HepG2 (cell line): ENCODE measurements at regions not wholly inside any gene's neighbourhood (a gene's known extent, or its start where the extent isn't known, plus 50 kb on each side); places are given as distances from the start of the nearest gene placed in this dataset.

Experiments used
- CBX1 ChIP-seq: IDR thresholded peaks from one replicate; pipeline ENCODE4 v1.6.1; 2016; ENCODE audit warnings: antibody characterized with exemption, low read depth
- ELF4 ChIP-seq: sonication (generic); formaldehyde crosslinking; IDR thresholded peaks from 2 replicates; pipeline ENCODE4 v1.5.0; 2020; ENCODE audit warnings: missing genetic modification reagents, mild to moderate bottlenecking, moderate library complexity, borderline replicate concordance
- HDAC2 ChIP-seq: sonication (generic); formaldehyde crosslinking; IDR thresholded peaks from 2 replicates; pipeline ENCODE4 v1.4.0; 2020; ENCODE audit warnings: missing genetic modification reagents
- HMG20A ChIP-seq: IDR thresholded peaks from 2 replicates; pipeline ENCODE4 v1.6.1; 2016; ENCODE audit warnings: borderline replicate concordance
- IKZF5 ChIP-seq: IDR thresholded peaks from 2 replicates; pipeline ENCODE4 v1.6.1; 2018; ENCODE audit warnings: missing genetic modification reagents, mild to moderate bottlenecking, missing compliant biosample characterization
- NCOA2 ChIP-seq: sonication (generic); formaldehyde crosslinking; IDR thresholded peaks from 2 replicates; pipeline ENCODE4 v1.8.0; 2022; ENCODE audit warnings: inconsistent platforms
- PAX8 ChIP-seq: sonication (generic); formaldehyde crosslinking; IDR thresholded peaks from 2 replicates; pipeline ENCODE4 v1.8.0; 2022; ENCODE audit warnings: mild to moderate bottlenecking, missing genetic modification reagents, borderline replicate concordance
- POGZ ChIP-seq: sonication (generic); formaldehyde crosslinking; IDR thresholded peaks from 2 replicates; pipeline ENCODE4 v1.4.0; 2020; ENCODE audit warnings: mild to moderate bottlenecking, missing genetic modification reagents
- POLR2A ChIP-seq, 2 experiments: IDR thresholded peaks; 2 replicates each; pipeline ENCODE4 v1.6.1; 2011; ENCODE audit warnings: low read depth in 2 of 2, low read length in 2 of 2, mild to moderate bottlenecking in 1 of 2, moderate library complexity in 1 of 2; ENCODE audit not compliant: insufficient read depth in 1 of 2
- TFDP2 ChIP-seq: sonication (generic); formaldehyde crosslinking; IDR thresholded peaks from 2 replicates; pipeline ENCODE4 v1.4.0; 2020; ENCODE audit warnings: missing genetic modification reagents
- WIZ ChIP-seq: sonication (generic); formaldehyde crosslinking; IDR thresholded peaks from 2 replicates; pipeline ENCODE4 v1.5.1; 2020; ENCODE audit warnings: mild to moderate bottlenecking, missing genetic modification reagents
- ZBTB3 ChIP-seq: sonication (generic); formaldehyde crosslinking; IDR thresholded peaks from 2 replicates; pipeline ENCODE4 v1.4.0; 2020; ENCODE audit warnings: low read depth, mild to moderate bottlenecking, moderate library complexity, missing genetic modification reagents, borderline replicate concordance
- ZNF12 ChIP-seq: sonication (generic); formaldehyde crosslinking; IDR thresholded peaks from 2 replicates; pipeline ENCODE4 v1.5.0; 2020; ENCODE audit warnings: missing genetic modification reagents
- ZNF652 ChIP-seq: IDR thresholded peaks from 2 replicates; pipeline ENCODE4 v1.6.1; 2016; ENCODE audit warnings: low read depth, borderline replicate concordance
- ZNF768 ChIP-seq: sonication (generic); formaldehyde crosslinking; IDR thresholded peaks from 2 replicates; pipeline ENCODE4 v1.4.0; 2020; ENCODE audit warnings: missing genetic modification reagents
- ZSCAN9 ChIP-seq: IDR thresholded peaks from 2 replicates; pipeline ENCODE4 v1.6.1; 2016; ENCODE audit warnings: borderline replicate concordance
- TF ChIP-seq, protein P1 (sequence below): sonication (generic); formaldehyde crosslinking; IDR thresholded peaks from 2 replicates; pipeline ENCODE4 v1.4.0; 2020; ENCODE audit warnings: missing genetic modification reagents, borderline replicate concordance
- TF ChIP-seq, protein P2 (sequence below): sonication (generic); formaldehyde crosslinking; IDR thresholded peaks from 2 replicates; pipeline ENCODE4 v1.4.0; 2020; ENCODE audit warnings: mild to moderate bottlenecking, missing genetic modification reagents

DNA sequence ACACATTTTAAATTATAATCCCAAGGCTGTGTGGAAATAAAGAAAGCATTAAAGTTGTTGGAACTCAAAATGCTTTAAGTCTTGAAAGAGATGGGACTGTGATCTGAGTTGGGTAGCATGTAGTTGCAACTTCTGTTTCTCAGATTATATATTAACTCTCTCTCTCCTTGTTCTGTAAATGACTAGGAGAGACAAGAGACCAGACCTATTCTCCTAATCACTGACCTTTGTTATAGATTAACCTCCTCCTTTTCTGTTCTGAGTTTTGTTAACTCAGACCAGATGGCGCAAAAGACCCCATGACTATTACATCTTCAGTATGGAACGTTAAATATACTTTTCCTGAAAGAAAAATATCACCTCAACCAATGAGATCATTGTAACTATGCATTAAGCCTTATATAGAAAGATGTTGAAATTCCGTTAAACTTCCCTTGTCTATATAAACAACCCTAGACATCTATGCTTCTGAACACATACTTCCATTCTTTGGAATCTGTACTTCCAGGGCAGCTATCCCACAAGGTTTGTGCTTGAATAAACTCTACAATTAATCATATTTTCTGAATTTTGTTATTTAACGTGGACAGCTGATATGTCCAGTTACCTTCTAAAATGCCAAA, 143.5 kb upstream of the TRIM24 start (continued):
- TF ChIP-seq ZBTB3 (CRISPR knock-in tag), result 0 out of 2 replicates have a peak, but pooled peaks have one; percentile 29
- peak; percentile 77 for TF ChIP-seq ZNF652 (CRISPR knock-in tag)
- peak; percentile 96 for TF ChIP-seq POGZ
- TF ChIP-seq, protein P1, sequence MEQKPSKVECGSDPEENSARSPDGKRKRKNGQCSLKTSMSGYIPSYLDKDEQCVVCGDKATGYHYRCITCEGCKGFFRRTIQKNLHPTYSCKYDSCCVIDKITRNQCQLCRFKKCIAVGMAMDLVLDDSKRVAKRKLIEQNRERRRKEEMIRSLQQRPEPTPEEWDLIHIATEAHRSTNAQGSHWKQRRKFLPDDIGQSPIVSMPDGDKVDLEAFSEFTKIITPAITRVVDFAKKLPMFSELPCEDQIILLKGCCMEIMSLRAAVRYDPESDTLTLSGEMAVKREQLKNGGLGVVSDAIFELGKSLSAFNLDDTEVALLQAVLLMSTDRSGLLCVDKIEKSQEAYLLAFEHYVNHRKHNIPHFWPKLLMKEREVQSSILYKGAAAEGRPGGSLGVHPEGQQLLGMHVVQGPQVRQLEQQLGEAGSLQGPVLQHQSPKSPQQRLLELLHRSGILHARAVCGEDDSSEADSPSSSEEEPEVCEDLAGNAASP (CRISPR knock-in tag), result peak; percentile 57; the same call in 1 of the 2 replicates
- TF ChIP-seq NCOA2 (CRISPR knock-in tag), result peak; percentile 98
- peak; percentile 20 for TF ChIP-seq CBX1
- peak; percentile 64 for TF ChIP-seq HDAC2 (CRISPR knock-in tag)
- peak; percentile 36; the same call in 1 of the 2 replicates for TF ChIP-seq TFDP2 (CRISPR knock-in tag)
- TF ChIP-seq ZSCAN9 (CRISPR knock-in tag), result no peak; the same call in 1 of the 2 replicates
- peak; percentile 49 to 89 for TF ChIP-seq POLR2A (IDR thresholded peaks at IDR 0.05; ENCODE audit: insufficient read depth in 1 of 2, low read depth in 2 of 2, low read length in 2 of 2)
- TF ChIP-seq, protein P2, sequence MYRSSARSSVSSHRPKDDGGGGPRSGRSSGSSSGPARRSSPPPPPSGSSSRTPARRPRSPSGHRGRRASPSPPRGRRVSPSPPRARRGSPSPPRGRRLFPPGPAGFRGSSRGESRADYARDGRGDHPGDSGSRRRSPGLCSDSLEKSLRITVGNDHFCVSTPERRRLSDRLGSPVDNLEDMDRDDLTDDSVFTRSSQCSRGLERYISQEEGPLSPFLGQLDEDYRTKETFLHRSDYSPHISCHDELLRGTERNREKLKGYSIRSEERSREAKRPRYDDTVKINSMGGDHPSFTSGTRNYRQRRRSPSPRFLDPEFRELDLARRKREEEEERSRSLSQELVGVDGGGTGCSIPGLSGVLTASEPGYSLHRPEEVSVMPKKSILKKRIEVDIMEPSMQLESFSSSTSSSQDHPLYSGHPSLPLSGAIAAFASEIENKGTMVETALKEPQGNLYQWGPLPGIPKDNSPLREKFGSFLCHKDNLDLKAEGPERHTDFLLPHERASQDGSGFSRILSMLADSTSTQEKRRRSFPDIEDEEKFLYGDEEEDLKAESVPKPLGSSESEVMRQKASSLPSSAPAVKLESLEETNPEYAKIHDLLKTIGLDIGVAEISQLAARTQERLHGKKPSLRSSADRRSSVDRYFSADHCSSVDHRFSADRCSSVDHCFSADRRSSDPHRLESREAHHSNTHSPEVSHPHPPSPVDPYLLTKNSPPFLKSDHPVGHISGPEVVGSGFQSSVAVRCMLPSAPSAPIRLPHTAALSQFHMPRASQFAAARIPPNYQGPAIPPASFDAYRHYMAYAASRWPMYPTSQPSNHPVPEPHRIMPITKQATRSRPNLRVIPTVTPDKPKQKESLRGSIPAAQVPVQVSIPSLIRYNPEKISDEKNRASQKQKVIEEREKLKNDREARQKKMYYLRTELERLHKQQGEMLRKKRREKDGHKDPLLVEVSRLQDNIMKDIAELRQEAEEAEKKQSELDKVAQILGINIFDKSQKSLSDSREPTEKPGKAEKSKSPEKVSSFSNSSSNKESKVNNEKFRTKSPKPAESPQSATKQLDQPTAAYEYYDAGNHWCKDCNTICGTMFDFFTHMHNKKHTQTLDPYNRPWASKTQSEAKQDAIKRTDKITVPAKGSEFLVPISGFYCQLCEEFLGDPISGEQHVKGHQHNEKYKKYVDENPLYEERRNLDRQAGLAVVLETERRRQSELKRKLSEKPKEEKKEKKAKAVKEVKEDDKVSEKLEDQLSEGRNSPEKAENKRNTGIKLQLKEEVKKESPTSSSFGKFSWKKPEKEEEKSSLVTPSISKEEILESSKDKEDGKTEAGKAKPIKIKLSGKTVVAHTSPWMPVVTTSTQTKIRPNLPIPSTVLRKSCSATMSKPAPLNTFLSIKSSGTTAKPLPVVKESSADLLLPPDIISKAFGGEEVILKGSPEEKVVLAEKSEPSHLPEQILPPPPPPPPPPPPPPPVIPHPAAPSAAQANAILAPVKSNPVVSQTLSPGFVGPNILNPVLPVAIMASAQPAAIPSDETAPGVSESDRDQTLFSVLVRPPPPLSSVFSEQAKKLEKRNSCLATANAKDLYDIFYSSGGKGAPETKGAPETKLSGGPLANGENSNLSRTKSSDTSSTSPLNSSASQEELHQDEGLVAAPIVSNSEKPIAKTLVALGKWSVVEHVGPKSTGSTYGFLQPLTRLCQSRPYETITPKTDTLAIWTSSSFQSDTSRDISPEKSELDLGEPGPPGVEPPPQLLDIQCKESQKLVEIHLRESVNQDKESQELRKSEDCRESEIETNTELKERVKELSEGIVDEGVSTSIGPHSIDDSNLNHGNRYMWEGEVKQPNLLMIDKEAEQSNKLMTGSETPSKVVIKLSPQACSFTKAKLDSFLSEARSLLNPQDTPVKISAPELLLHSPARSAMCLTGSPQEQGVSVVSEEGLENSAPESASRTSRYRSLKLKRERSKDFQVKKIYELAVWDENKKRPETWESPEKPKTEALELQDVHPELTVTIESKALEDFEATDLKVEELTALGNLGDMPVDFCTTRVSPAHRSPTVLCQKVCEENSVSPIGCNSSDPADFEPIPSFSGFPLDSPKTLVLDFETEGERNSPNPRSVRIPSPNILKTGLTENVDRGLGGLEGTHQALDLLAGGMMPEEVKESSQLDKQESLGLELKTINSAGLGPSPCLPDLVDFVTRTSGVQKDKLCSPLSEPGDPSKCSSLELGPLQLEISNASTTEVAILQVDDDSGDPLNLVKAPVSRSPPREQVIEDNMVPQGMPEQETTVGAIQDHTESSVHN (CRISPR knock-in tag), result no peak
- TF ChIP-seq ZNF12, result peak; percentile 78
- no peak for TF ChIP-seq WIZ (CRISPR knock-in tag)
- TF ChIP-seq IKZF5 (CRISPR knock-in tag), result 0 out of 2 replicates have a peak, but pooled peaks have one; percentile 29
- TF ChIP-seq ZNF768 (CRISPR knock-in tag), result no peak
- TF ChIP-seq HMG20A (CRISPR knock-in tag), result peak; percentile 80; the same call in 1 of the 2 replicates
- TF ChIP-seq PAX8 (CRISPR knock-in tag), result no peak
- no peak; the same call in 1 of the 2 replicates for TF ChIP-seq ELF4 (CRISPR knock-in tag)
